ENCODE measurements at regions not wholly inside any gene's neighbourhood (a gene's known extent, or its start where the extent isn't known, plus 50 kb on each side); places are given as distances from the start of the nearest gene placed in this dataset.
"Not testable (repeated sequence)": the region's sequence is repeated elsewhere in the genome, so short reads cannot be mapped to it uniquely, and the experiment has no call there.

- Mint-ChIP-seq H3K36me3 (no peaks in the 10 kb centered on the region), H3K4me1 (peaks cover 2 to 3% of the 10 kb centered on the region in 2 donors), H3K4me3 (no peak overlapping the region), H3K9me3 (no peaks in the 10 kb centered on the region), H3K27me3 (ENCODE audit: low read depth in 3 of 3) (peaks cover 10 to 16% (median 10%) of the 10 kb centered on the region in 3 donors), H3K27ac (no peak overlapping the region)
- DNase-seq = no peak
Measured at GRCh38 chr1:9435153-9435636, 104.1 kb upstream of the SLC25A33 start.

- H3K4me3 Mint-ChIP-seq = no peak overlapping the region
- no peaks in the 10 kb centered on the region for H3K4me1 Mint-ChIP-seq
- DNase-seq = no peak
- no peak overlapping the region for H3K27ac Mint-ChIP-seq
- peaks cover 10 to 20% (median 14%) of the 10 kb centered on the region in 3 donors for H3K27me3 Mint-ChIP-seq (ENCODE audit: low read depth in 3 of 3)
- no peaks in the 10 kb centered on the region for H3K9me3 Mint-ChIP-seq
- no peaks in the 10 kb centered on the region for H3K36me3 Mint-ChIP-seq
Measured at GRCh38 chr1:9435854-9436640, 103.2 kb upstream of the SLC25A33 start.

- DNase-seq = no peak
- Mint-ChIP-seq H3K9me3 (no peaks in the 10 kb centered on the region), H3K36me3 (no peaks in the 10 kb centered on the region), H3K4me1 (no peaks in the 10 kb centered on the region), H3K27me3 (ENCODE audit: low read depth in 3 of 3) (peaks cover 7 to 16% (median 15%) of the 10 kb centered on the region in 3 donors), H3K4me3 (no peak overlapping the region), H3K27ac (no peak overlapping the region)
Measured at GRCh38 chr1:9437961-9438430, 101.3 kb upstream of the SLC25A33 start.

- H3K4me3 Mint-ChIP-seq = no peak overlapping the region
- no peaks in the 10 kb centered on the region for H3K4me1 Mint-ChIP-seq
- H3K27ac Mint-ChIP-seq = no peak overlapping the region
- no peaks in the 10 kb centered on the region for H3K36me3 Mint-ChIP-seq
- H3K27me3 Mint-ChIP-seq (ENCODE audit: low read depth in 3 of 3) = peaks cover 7 to 19% (median 14%) of the 10 kb centered on the region in 3 donors
- DNase-seq = no peak
- H3K9me3 Mint-ChIP-seq = no peaks in the 10 kb centered on the region
Measured at GRCh38 chr1:9438431-9439073, 100.7 kb upstream of the SLC25A33 start.

- Mint-ChIP-seq H3K9me3 (no peaks in the 10 kb centered on the region), H3K27ac (no peak overlapping the region), H3K36me3 (no peaks in the 10 kb centered on the region), H3K27me3 (ENCODE audit: low read depth in 3 of 3) (peaks cover 8 to 19% (median 17%) of the 10 kb centered on the region in 3 donors), H3K4me1 (no peaks in the 10 kb centered on the region), H3K4me3 (no peak overlapping the region)
- no peak for DNase-seq
Measured at GRCh38 chr1:9439074-9439761, 100.0 kb upstream of the SLC25A33 start.

GRCh38 chr1:9440261-9440660 lies 99.0 kb upstream of the SLC25A33 start:
- H3K27me3 Mint-ChIP-seq (ENCODE audit: low read depth in 3 of 3) = peaks cover 8 to 21% (median 17%) of the 10 kb centered on the region in 3 donors
- no peaks in the 10 kb centered on the region for H3K36me3 Mint-ChIP-seq
- no peak overlapping the region for H3K27ac Mint-ChIP-seq
- H3K4me1 Mint-ChIP-seq = no peaks in the 10 kb centered on the region
- DNase-seq = no peak
- H3K9me3 Mint-ChIP-seq = no peaks in the 10 kb centered on the region
- H3K4me3 Mint-ChIP-seq = no peak overlapping the region

- Mint-ChIP-seq H3K27ac (no peak overlapping the region), H3K4me1 (no peaks in the 10 kb centered on the region), H3K27me3 (ENCODE audit: low read depth in 3 of 3) (peaks cover 8 to 18% (median 14%) of the 10 kb centered on the region in 3 donors), H3K9me3 (no peaks in the 10 kb centered on the region), H3K4me3 (no peak overlapping the region), H3K36me3 (no peaks in the 10 kb centered on the region)
- no peak for DNase-seq
Measured at GRCh38 chr1:9440763-9441194, 98.5 kb upstream of the SLC25A33 start.

- H3K9me3 Mint-ChIP-seq = no peaks in the 10 kb centered on the region
- H3K27ac Mint-ChIP-seq = no peak overlapping the region
- no peak overlapping the region for H3K4me3 Mint-ChIP-seq
- no peaks in the 10 kb centered on the region for H3K4me1 Mint-ChIP-seq
- H3K27me3 Mint-ChIP-seq (ENCODE audit: low read depth in 3 of 3) = peaks cover 8 to 17% (median 14%) of the 10 kb centered on the region in 3 donors
- no peak for DNase-seq
- H3K36me3 Mint-ChIP-seq = no peaks in the 10 kb centered on the region
Measured at GRCh38 chr1:9441451-9442133, 97.7 kb upstream of the SLC25A33 start.

GRCh38 chr1:9442278-9442846 lies 96.9 kb upstream of the SLC25A33 start:
- Mint-ChIP-seq H3K27me3 (ENCODE audit: low read depth in 3 of 3) (peaks cover 6 to 17% (median 14%) of the 10 kb centered on the region in 3 donors), H3K4me3 (no peak overlapping the region), H3K27ac (no peak overlapping the region), H3K36me3 (no peaks in the 10 kb centered on the region), H3K4me1 (no peaks in the 10 kb centered on the region), H3K9me3 (no peaks in the 10 kb centered on the region)
- DNase-seq = no peak

GRCh38 chr1:9442986-9443385 lies 96.3 kb upstream of the SLC25A33 start:
- H3K27me3 Mint-ChIP-seq (ENCODE audit: low read depth in 3 of 3) = peaks cover 4 to 16% (median 15%) of the 10 kb centered on the region in 3 donors

GRCh38 chr1:9443913-9444445 lies 95.3 kb upstream of the SLC25A33 start:
- H3K36me3 Mint-ChIP-seq = no peaks in the 10 kb centered on the region
- H3K27me3 Mint-ChIP-seq (ENCODE audit: low read depth in 3 of 3) = peaks cover 4 to 13% (median 10%) of the 10 kb centered on the region in 3 donors
- H3K4me1 Mint-ChIP-seq = no peaks in the 10 kb centered on the region
- H3K4me3 Mint-ChIP-seq = no peak overlapping the region
- H3K27ac Mint-ChIP-seq = no peak overlapping the region
- H3K9me3 Mint-ChIP-seq = no peaks in the 10 kb centered on the region
- DNase-seq = no peak

More at GRCh38 chr1:9442986-9443385, 96.3 kb upstream of the SLC25A33 start:
- Mint-ChIP-seq H3K27ac (no peak overlapping the region), H3K4me1 (no peaks in the 10 kb centered on the region), H3K36me3 (no peaks in the 10 kb centered on the region), H3K4me3 (no peak overlapping the region), H3K9me3 (no peaks in the 10 kb centered on the region)
- DNase-seq = no peak

- DNase-seq = no peak
- H3K4me1 Mint-ChIP-seq = no peaks in the 10 kb centered on the region
- no peak overlapping the region for H3K4me3 Mint-ChIP-seq
- H3K27ac Mint-ChIP-seq = no peak overlapping the region
- peaks cover 4 to 13% (median 10%) of the 10 kb centered on the region in 3 donors for H3K27me3 Mint-ChIP-seq (ENCODE audit: low read depth in 3 of 3)
- no peaks in the 10 kb centered on the region for H3K9me3 Mint-ChIP-seq
- no peaks in the 10 kb centered on the region for H3K36me3 Mint-ChIP-seq
Measured at GRCh38 chr1:9444532-9444931, 94.7 kb upstream of the SLC25A33 start.

GRCh38 chr1:9445081-9445480 lies 94.2 kb upstream of the SLC25A33 start:
- H3K4me1 Mint-ChIP-seq, H3K9me3 Mint-ChIP-seq, H3K4me3 Mint-ChIP-seq, H3K36me3 Mint-ChIP-seq, H3K27ac Mint-ChIP-seq, DNase-seq: not testable (repeated sequence)
- H3K27me3 Mint-ChIP-seq (ENCODE audit: low read depth in 3 of 3) = peaks cover 2 to 13% (median 12%) of the 10 kb centered on the region in 3 donors
